HL-60 (cell line): ENCODE measurements at regions not wholly inside any gene's neighbourhood (a gene's known extent, or its start where the extent isn't known, plus 50 kb on each side); places are given as distances from the start of the nearest gene placed in this dataset.

Experiments used
- POLR2AphosphoS5 ChIP-seq: IDR thresholded peaks from 2 replicates; pipeline ENCODE4 v1.6.1; 2012; ENCODE audit warnings: low read depth
- TF ChIP-seq, protein P1 (sequence below): IDR thresholded peaks from one replicate; pipeline ENCODE4 v1.5.1; 2011; ENCODE audit warnings: low read length, control low read depth, inconsistent platforms; ENCODE audit not compliant: insufficient read depth

DNA sequence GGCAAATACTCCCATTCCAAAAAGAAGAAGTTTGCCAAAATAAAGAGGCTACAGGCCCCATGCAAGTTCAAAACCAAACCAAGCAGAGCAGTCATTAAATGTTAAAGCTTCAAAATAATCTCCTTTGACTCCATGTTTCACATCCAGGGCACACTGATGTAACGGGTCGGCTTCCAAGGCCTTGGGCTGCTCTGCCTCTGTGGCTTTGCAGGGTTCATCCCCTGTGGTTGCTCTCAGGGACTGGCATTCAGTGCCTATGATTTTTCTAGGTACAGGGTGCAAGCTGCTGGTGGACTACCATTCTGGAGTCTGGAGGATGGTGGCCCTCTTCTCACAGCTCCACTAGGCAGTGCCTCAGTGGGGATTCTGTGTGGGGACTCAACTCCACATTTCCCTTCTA lies 971.6 kb upstream of the MBL2 start:
- TF ChIP-seq, protein P1, sequence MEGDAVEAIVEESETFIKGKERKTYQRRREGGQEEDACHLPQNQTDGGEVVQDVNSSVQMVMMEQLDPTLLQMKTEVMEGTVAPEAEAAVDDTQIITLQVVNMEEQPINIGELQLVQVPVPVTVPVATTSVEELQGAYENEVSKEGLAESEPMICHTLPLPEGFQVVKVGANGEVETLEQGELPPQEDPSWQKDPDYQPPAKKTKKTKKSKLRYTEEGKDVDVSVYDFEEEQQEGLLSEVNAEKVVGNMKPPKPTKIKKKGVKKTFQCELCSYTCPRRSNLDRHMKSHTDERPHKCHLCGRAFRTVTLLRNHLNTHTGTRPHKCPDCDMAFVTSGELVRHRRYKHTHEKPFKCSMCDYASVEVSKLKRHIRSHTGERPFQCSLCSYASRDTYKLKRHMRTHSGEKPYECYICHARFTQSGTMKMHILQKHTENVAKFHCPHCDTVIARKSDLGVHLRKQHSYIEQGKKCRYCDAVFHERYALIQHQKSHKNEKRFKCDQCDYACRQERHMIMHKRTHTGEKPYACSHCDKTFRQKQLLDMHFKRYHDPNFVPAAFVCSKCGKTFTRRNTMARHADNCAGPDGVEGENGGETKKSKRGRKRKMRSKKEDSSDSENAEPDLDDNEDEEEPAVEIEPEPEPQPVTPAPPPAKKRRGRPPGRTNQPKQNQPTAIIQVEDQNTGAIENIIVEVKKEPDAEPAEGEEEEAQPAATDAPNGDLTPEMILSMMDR: no peak
- TF ChIP-seq POLR2AphosphoS5: no peak
